Activated T-helper 17 cell treated with anti-CD3 and anti-CD28 coated beads, Interleukin-2, amount 50 U/mL, for 72 hours (primary cell): ENCODE measurements at regions not wholly inside any gene's neighbourhood (a gene's known extent, or its start where the extent isn't known, plus 50 kb on each side); places are given as distances from the start of the nearest gene placed in this dataset.

Source experiments
- ATAC-seq: fragments of 150-1000 bp; cut with Tn5 transposase; replicated peaks from 2 replicates; pipeline ENCODE4 v1.10.0; 2021; ENCODE audit warnings: mild to moderate bottlenecking, moderate library complexity
- H3K27ac Mint-ChIP-seq: one replicate; pipeline ENCODE4 v1.8.0; 2022; ENCODE audit warnings: mixed read lengths
- H3K27me3 Mint-ChIP-seq: one replicate; pipeline ENCODE4 v1.8.0; 2022; ENCODE audit warnings: mixed read lengths
- H3K36me3 Mint-ChIP-seq: one replicate; pipeline ENCODE4 v1.8.0; 2022; ENCODE audit warnings: low read depth, mild to moderate bottlenecking, mixed read lengths
- H3K4me1 Mint-ChIP-seq: one replicate; pipeline ENCODE4 v1.8.0; 2022; ENCODE audit warnings: mixed read lengths
- H3K4me3 Mint-ChIP-seq: one replicate; pipeline ENCODE4 v1.8.0; 2022; ENCODE audit warnings: mild to moderate bottlenecking, mixed read lengths
- H3K9me3 Mint-ChIP-seq: one replicate; pipeline ENCODE4 v1.8.0; 2022; ENCODE audit warnings: mixed read lengths

GRCh38 chr1:212225871-212226302, 59.3 kb upstream of the PPP2R5A start:
- ATAC-seq = no peak
- Mint-ChIP-seq H3K27ac (peak overlapping the region; percentile 70), H3K27me3 (no peaks in the 10 kb centered on the region)

GRCh38 chr1:212226467-212226866, 58.7 kb upstream of the PPP2R5A start:
- H3K4me3 Mint-ChIP-seq = no peak overlapping the region
- H3K27ac Mint-ChIP-seq = no peak overlapping the region
- ATAC-seq = no peak

More at GRCh38 chr1:212225871-212226302, 59.3 kb upstream of the PPP2R5A start:
- peak overlapping the region; percentile 56 for H3K4me3 Mint-ChIP-seq
- peaks cover 11% of the 10 kb centered on the region for H3K4me1 Mint-ChIP-seq
- H3K9me3 Mint-ChIP-seq = no peaks in the 10 kb centered on the region
- no peaks in the 10 kb centered on the region for H3K36me3 Mint-ChIP-seq

GRCh38 chr1:212228076-212228475, 57.1 kb upstream of the PPP2R5A start:
- H3K36me3 Mint-ChIP-seq = no peaks in the 10 kb centered on the region
- no peak overlapping the region for H3K27ac Mint-ChIP-seq
- peaks cover 11% of the 10 kb centered on the region for H3K4me1 Mint-ChIP-seq
- ATAC-seq = no peak
- H3K9me3 Mint-ChIP-seq = no peaks in the 10 kb centered on the region
- H3K4me3 Mint-ChIP-seq = no peak overlapping the region
- no peaks in the 10 kb centered on the region for H3K27me3 Mint-ChIP-seq

More at GRCh38 chr1:212226467-212226866, 58.7 kb upstream of the PPP2R5A start:
- Mint-ChIP-seq H3K9me3 (no peaks in the 10 kb centered on the region), H3K4me1 (peaks cover 11% of the 10 kb centered on the region), H3K27me3 (no peaks in the 10 kb centered on the region), H3K36me3 (no peaks in the 10 kb centered on the region)

- no peaks in the 10 kb centered on the region for H3K9me3 Mint-ChIP-seq
- H3K4me3 Mint-ChIP-seq = no peak overlapping the region
- no peak for ATAC-seq
- H3K27ac Mint-ChIP-seq = no peak overlapping the region
- no peaks in the 10 kb centered on the region for H3K27me3 Mint-ChIP-seq
- peaks cover 15% of the 10 kb centered on the region for H3K4me1 Mint-ChIP-seq
- no peaks in the 10 kb centered on the region for H3K36me3 Mint-ChIP-seq
Measured at GRCh38 chr1:212228591-212229119, 56.6 kb upstream of the PPP2R5A start.

DNA sequence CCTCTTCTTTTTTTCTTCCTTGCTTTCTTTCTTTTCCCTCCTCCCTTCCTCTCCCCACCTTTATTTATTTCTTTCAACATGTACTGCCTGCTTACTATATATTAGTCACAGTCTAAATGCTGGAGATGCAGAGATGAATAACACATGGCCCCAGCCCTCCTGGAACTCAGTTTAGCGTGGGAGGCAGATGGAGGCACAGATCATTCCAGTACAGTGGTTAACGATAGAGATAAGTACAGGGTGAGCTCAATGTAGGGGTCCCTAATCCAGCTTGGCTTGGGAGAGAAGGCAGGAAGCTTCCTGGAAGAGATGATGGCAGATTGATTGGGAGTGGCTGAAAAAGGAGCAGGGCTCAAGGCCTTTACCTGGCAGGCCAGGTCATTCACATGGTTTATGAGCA, 55.6 kb upstream of the PPP2R5A start:
- Mint-ChIP-seq H3K9me3 (no peaks in the 10 kb centered on the region), H3K27ac (no peak overlapping the region), H3K4me1 (peaks cover 16% of the 10 kb centered on the region), H3K4me3 (no peak overlapping the region), H3K27me3 (no peaks in the 10 kb centered on the region), H3K36me3 (no peaks in the 10 kb centered on the region)
- no peak for ATAC-seq

- Mint-ChIP-seq H3K27ac (no peak overlapping the region), H3K36me3 (no peaks in the 10 kb centered on the region), H3K4me1 (peaks cover 17% of the 10 kb centered on the region), H3K4me3 (no peak overlapping the region), H3K27me3 (no peaks in the 10 kb centered on the region), H3K9me3 (no peaks in the 10 kb centered on the region)
- ATAC-seq = no peak
Measured at GRCh38 chr1:212230329-212230728, 54.9 kb upstream of the PPP2R5A start.

DNA sequence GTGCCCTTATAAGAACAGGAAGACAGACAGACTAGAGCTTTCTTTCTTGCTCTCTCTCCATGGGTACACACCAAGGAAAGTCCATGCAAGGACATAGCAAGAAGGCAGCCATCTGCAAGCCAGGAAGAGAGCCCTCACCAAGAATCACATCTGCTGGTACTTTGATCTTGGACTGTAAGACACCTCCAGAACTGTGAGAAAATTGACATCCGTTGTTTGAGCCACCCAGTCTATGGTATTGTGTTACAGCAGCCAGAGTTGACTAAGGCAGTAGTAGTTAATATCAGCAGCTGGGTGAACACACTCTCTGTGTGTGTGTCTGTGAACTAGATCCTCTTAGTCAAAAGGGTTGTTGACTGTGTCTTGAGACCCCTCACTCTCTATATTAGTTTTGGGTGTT, 53.8 kb upstream of the PPP2R5A start:
- H3K4me3 Mint-ChIP-seq = no peak overlapping the region
- H3K27ac Mint-ChIP-seq = no peak overlapping the region
- ATAC-seq = no peak
- no peaks in the 10 kb centered on the region for H3K9me3 Mint-ChIP-seq
- H3K4me1 Mint-ChIP-seq = peaks cover 16% of the 10 kb centered on the region
- H3K27me3 Mint-ChIP-seq = no peaks in the 10 kb centered on the region
- no peaks in the 10 kb centered on the region for H3K36me3 Mint-ChIP-seq

- H3K36me3 Mint-ChIP-seq = no peaks in the 10 kb centered on the region
- H3K27ac Mint-ChIP-seq = no peak overlapping the region
- no peak overlapping the region for H3K4me3 Mint-ChIP-seq
- no peak for ATAC-seq
- H3K27me3 Mint-ChIP-seq = no peaks in the 10 kb centered on the region
- peaks cover 16% of the 10 kb centered on the region for H3K4me1 Mint-ChIP-seq
- no peaks in the 10 kb centered on the region for H3K9me3 Mint-ChIP-seq
Measured at GRCh38 chr1:212232090-212232489, 53.1 kb upstream of the PPP2R5A start.

GRCh38 chr1:212233321-212233720, 51.9 kb upstream of the PPP2R5A start:
- no peaks in the 10 kb centered on the region for H3K9me3 Mint-ChIP-seq
- peaks cover 16% of the 10 kb centered on the region for H3K4me1 Mint-ChIP-seq
- H3K27ac Mint-ChIP-seq = peak overlapping the region; percentile 74
- ATAC-seq = no peak
- H3K36me3 Mint-ChIP-seq = no peaks in the 10 kb centered on the region
- H3K27me3 Mint-ChIP-seq = no peaks in the 10 kb centered on the region
- H3K4me3 Mint-ChIP-seq = no peak overlapping the region

DNA sequence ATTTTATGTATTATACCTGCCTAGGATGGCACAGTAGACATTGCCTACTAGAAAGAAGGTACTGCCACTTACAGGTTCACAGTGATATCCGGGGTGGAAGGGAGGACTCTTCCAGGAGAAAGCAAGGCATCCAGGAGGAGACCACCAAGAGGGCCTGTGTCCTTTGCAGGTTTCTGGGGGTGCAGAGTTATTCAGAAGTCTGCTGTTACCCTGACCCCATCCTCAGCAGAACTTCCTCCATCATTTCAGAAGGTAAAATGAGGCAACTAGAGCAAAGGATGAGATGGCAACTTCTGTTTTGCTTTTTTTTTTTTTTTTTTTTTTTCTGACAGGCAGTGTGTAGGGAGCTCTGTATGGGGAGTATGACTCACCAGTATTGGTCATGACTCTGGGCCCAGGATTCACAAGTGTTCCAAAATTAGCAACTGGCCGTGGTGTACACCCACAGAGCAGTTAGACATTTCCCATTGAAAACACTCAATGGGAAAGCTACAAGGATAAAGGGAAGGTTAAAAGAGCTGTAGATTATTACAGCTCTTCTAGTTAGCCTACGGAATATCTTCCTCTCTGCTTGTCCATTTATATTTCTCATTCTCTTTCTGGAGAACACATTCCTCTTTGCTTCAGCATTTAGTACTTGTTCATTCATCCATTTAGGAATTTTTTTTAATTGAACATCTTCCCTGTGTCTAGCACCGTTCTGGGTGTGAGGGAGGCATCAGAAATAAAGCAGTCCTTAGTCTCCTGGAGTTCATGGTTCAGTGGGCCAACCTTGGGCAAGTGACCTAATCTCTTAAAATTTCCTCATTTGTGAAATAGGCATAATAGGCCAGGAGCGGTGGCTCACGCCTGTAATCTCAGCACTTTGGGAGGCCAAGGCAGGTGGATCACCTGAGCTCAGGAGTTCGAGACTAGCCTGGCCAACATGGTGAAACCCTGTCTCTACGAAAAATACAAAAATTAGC, 50.5 kb upstream of the PPP2R5A start:
- Mint-ChIP-seq H3K9me3 (no peaks in the 10 kb centered on the region), H3K4me3 (peak overlapping the region; percentile 47), H3K27ac (peak overlapping the region; percentile 60), H3K36me3 (no peaks in the 10 kb centered on the region), H3K4me1 (peaks cover 16% of the 10 kb centered on the region), H3K27me3 (no peaks in the 10 kb centered on the region)
- peak; percentile 96 for ATAC-seq
